Panc1 (cell line): ENCODE measurements at regions not wholly inside any gene's neighbourhood (a gene's known extent, or its start where the extent isn't known, plus 50 kb on each side); places are given as distances from the start of the nearest gene placed in this dataset.

Experiments used
- CTCF ChIP-seq: fragments of 450-650 bp; IDR thresholded peaks from 2 replicates; pipeline ENCODE4 v1.5.1; 2017; ENCODE audit warnings: mild to moderate bottlenecking
- POLR2AphosphoS5 ChIP-seq: IDR thresholded peaks from 2 replicates; pipeline ENCODE4 v1.6.1; 2012; ENCODE audit warnings: mild to moderate bottlenecking, low read depth, low read length, moderate library complexity
- REST ChIP-seq, 2 experiments: IDR thresholded peaks; 2 replicates each; pipeline ENCODE4 v1.6.1; 2011 to 2012; ENCODE audit warnings: low read depth in 2 of 2, control low read depth in 1 of 2, low read length in 1 of 2, mild to moderate bottlenecking in 1 of 2, moderate library complexity in 1 of 2; ENCODE audit not compliant: insufficient read depth in 1 of 2
- SIN3A ChIP-seq: IDR thresholded peaks from 2 replicates; pipeline ENCODE4 v1.6.1; 2012; ENCODE audit warnings: low read depth, mild to moderate bottlenecking, low read length, moderate library complexity, borderline replicate concordance; ENCODE audit not compliant: insufficient read depth

DNA sequence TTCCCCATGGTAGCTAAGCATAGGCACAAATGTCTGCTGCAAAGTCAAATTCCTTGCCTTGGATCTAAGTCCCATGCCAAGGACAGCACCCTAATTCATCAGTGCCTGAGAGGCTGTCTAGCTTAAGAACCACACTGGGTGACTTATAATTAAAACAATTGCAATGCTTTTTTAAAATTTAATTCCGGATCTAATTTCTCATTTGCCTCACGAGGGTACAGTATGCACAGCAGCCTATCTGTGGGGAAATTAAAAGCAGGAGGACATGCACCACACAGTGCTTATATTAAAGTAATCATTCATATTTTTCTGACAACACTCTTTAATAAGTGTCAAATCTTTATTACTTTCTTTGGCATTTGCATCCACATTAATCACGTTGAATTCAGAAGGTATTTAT, 378.8 kb downstream of the GPAM start:
- TF ChIP-seq CTCF (no peak), POLR2AphosphoS5 (no peak), REST (IDR thresholded peaks at IDR 0.05; ENCODE audit: insufficient read depth in 1 of 2, low read depth in 2 of 2, low read length in 1 of 2) (no peak), SIN3A (no peak)
